Keratinocyte (primary cell): ENCODE measurements at regions not wholly inside any gene's neighbourhood (a gene's known extent, or its start where the extent isn't known, plus 50 kb on each side); places are given as distances from the start of the nearest gene placed in this dataset.

Experiments used
- DNase-seq: peaks from one replicate; pipeline ENCODE4 v3.0.0-alpha.2; 2011; ENCODE audit warnings: low read depth, missing footprints, low spot score
- FAIRE-seq: peaks from 2 replicates; lab custom pipeline; 2011; peaks lifted over from hg19 to GRCh38; lab: Jason Lieb, UNC
- H2AFZ ChIP-seq: 2 replicates; pipeline ENCODE4 v1.6.0; 2012; ENCODE audit warnings: low read length, control low read depth, inconsistent platforms; ENCODE audit not compliant: control insufficient read depth
- H3K27ac ChIP-seq: 2 replicates; pipeline ENCODE4 v1.5.1; 2011; ENCODE audit warnings: low read length; ENCODE audit not compliant: control insufficient read depth, insufficient read depth
- H3K27me3 ChIP-seq: 3 replicates; pipeline ENCODE4 v1.6.0; 2011; ENCODE audit warnings: low read length; ENCODE audit not compliant: control insufficient read depth, insufficient read depth; ENCODE audit errors: extremely low read depth
- H3K36me3 ChIP-seq, 2 experiments: 2 replicates in 1 of 2; 3 replicates in 1 of 2; pipeline ENCODE4 v1.5.1; 2011; ENCODE audit warnings: low read length in 2 of 2, mild to moderate bottlenecking in 1 of 2; ENCODE audit not compliant: control insufficient read depth in 2 of 2, insufficient read depth in 2 of 2; ENCODE audit errors: extremely low read depth in 1 of 2
- H3K4me1 ChIP-seq: 3 replicates; pipeline ENCODE4 v1.5.1; 2011; ENCODE audit warnings: low read length; ENCODE audit not compliant: control insufficient read depth, insufficient read depth; ENCODE audit errors: extremely low read depth
- H3K4me2 ChIP-seq: 3 replicates; pipeline ENCODE4 v1.6.0; 2011; ENCODE audit warnings: low read depth, low read length; ENCODE audit not compliant: control insufficient read depth, insufficient read depth; ENCODE audit errors: extremely low read depth
- H3K4me3 ChIP-seq, 3 experiments: fragments of 200-600 bp in 1 of 3; sonication (generic) in 1 of 3; 2 replicates in 2 of 3; 3 replicates in 1 of 3; pipeline ENCODE4 v1.5.1; 2011 to 2016; ENCODE audit warnings: low read length in 3 of 3, mild to moderate bottlenecking in 3 of 3, control low read depth in 2 of 3, inconsistent platforms in 1 of 3, low read depth in 1 of 3, mixed read lengths in 1 of 3, mixed run types in 1 of 3, moderate library complexity in 1 of 3; ENCODE audit not compliant: control insufficient read depth in 2 of 3, insufficient read depth in 2 of 3; ENCODE audit errors: extremely low read depth in 1 of 3
- H3K79me2 ChIP-seq: 2 replicates; pipeline ENCODE4 v1.6.0; 2012; ENCODE audit warnings: low read length; ENCODE audit not compliant: control insufficient read depth, insufficient read depth
- H3K9ac ChIP-seq: 3 replicates; pipeline ENCODE4 v1.6.0; 2011; ENCODE audit warnings: low read length; ENCODE audit not compliant: control insufficient read depth, insufficient read depth; ENCODE audit errors: extremely low read depth
- H3K9me1 ChIP-seq: 3 replicates; pipeline ENCODE4 v1.6.0; 2011; ENCODE audit warnings: low read length; ENCODE audit not compliant: control insufficient read depth, insufficient read depth; ENCODE audit errors: extremely low read depth
- H3K9me3 ChIP-seq: 2 replicates; pipeline ENCODE4 v1.5.1; 2012; ENCODE audit warnings: low read depth, low read length; ENCODE audit not compliant: control insufficient read depth
- H4K20me1 ChIP-seq: 3 replicates; pipeline ENCODE4 v1.6.0; 2011; ENCODE audit warnings: low read length; ENCODE audit not compliant: control insufficient read depth, insufficient read depth; ENCODE audit errors: extremely low read depth
- CTCF ChIP-seq, 3 experiments: IDR thresholded peaks in 1 of 3; conservative IDR thresholded peaks in 1 of 3; optimal IDR thresholded peaks in 1 of 3; 2 replicates in 2 of 3; 3 replicates in 1 of 3; pipeline versions ENCODE3 to v1.5.1; 2011; ENCODE audit warnings: low read length in 3 of 3, mild to moderate bottlenecking in 3 of 3, moderate library complexity in 2 of 3, control low read depth in 1 of 3, inconsistent platforms in 1 of 3; ENCODE audit not compliant: insufficient read depth in 2 of 3; ENCODE audit errors: extremely low read depth in 1 of 3
- EZH2 ChIP-seq: IDR thresholded peaks from one replicate; pipeline ENCODE4 v1.6.1; 2012; ENCODE audit warnings: inconsistent platforms, mild to moderate bottlenecking, low read length, moderate library complexity
- dilution Hi-C: fragments of 300-500 bp; cut with MboI; formaldehyde crosslinking; loops from one replicate; pipeline ENCODE4 v1.7.0; 2020; ENCODE audit warnings: low sequenced_read_pairs; ENCODE audit not compliant: extremely low pct_ligation_motif_present

- Histone ChIP-seq H4K20me1 (no peaks in the 10 kb centered on the region), H3K27ac (no peak overlapping the region), H3K36me3 (no peaks in the 10 kb centered on the region), H3K9me1 (no peaks in the 10 kb centered on the region), H3K4me3 (no peak overlapping the region), H3K9ac (no peak overlapping the region), H3K79me2 (no peaks in the 10 kb centered on the region), H2AFZ (no peak overlapping the region), H3K27me3 (no peaks in the 10 kb centered on the region), H3K9me3 (peaks cover 11% of the 10 kb centered on the region), H3K4me2 (no peak overlapping the region), H3K4me1 (no peaks in the 10 kb centered on the region)
- TF ChIP-seq EZH2: no peak
- TF ChIP-seq CTCF (optimal IDR thresholded peaks at IDR 0.05 in 1 of 3, IDR thresholded peaks at IDR 0.05 in 1 of 3, conservative IDR thresholded peaks at IDR 0.05 in 1 of 3; ENCODE audit: extremely low read depth in 1 of 3, insufficient read depth in 2 of 3, low read length in 3 of 3): no peak
- dilution Hi-C loops: no loop called here
- no peak for DNase-seq
- no peak for FAIRE-seq
Measured at GRCh38 chr19:28049875-28050274, 1163.1 kb downstream of the UQCRFS1 start.

DNA sequence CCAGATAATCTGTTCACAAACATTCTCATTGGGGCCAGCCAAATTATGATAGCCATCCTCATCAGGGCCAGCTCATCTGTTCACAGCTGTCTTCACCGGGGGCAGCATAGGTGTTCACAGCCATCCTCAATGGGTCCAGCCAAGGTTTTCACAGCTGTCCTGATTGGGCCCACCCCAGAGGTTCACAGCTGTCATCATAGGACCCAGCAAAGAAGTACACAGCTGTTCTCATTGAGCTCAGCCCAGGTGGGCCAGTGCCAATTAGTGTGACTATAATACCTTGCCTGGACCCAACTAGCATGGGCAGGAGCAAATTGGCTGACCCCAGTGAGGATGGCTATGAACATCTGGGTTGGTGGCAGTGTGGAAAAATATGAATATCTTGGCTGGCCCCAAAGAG, 1166.0 kb downstream of the UQCRFS1 start:
- DNase-seq (no peak), FAIRE-seq (no peak)
- H3K27me3 ChIP-seq: no peaks in the 10 kb centered on the region
- H3K4me1 ChIP-seq: no peaks in the 10 kb centered on the region
- H2AFZ ChIP-seq: no peak overlapping the region
- TF ChIP-seq EZH2 (no peak), CTCF (optimal IDR thresholded peaks at IDR 0.05 in 1 of 3, IDR thresholded peaks at IDR 0.05 in 1 of 3, conservative IDR thresholded peaks at IDR 0.05 in 1 of 3; ENCODE audit: extremely low read depth in 1 of 3, insufficient read depth in 2 of 3, low read length in 3 of 3) (no peak)
- dilution Hi-C loops: no loop called here
- H3K9ac ChIP-seq: no peak overlapping the region
- no peak overlapping the region for H3K27ac ChIP-seq
- H4K20me1 ChIP-seq: no peaks in the 10 kb centered on the region
- H3K36me3 ChIP-seq: no peaks in the 10 kb centered on the region
- no peaks in the 10 kb centered on the region for H3K79me2 ChIP-seq
- H3K4me2 ChIP-seq: no peak overlapping the region
- no peaks in the 10 kb centered on the region for H3K9me1 ChIP-seq
- no peak overlapping the region for H3K4me3 ChIP-seq
- peaks cover 13% of the 10 kb centered on the region for H3K9me3 ChIP-seq
